ENCODE measurements at regions not wholly inside any gene's neighbourhood (a gene's known extent, or its start where the extent isn't known, plus 50 kb on each side); places are given as distances from the start of the nearest gene placed in this dataset.
"Not testable (repeated sequence)": the region's sequence is repeated elsewhere in the genome, so short reads cannot be mapped to it uniquely, and the experiment has no call there.

DNA sequence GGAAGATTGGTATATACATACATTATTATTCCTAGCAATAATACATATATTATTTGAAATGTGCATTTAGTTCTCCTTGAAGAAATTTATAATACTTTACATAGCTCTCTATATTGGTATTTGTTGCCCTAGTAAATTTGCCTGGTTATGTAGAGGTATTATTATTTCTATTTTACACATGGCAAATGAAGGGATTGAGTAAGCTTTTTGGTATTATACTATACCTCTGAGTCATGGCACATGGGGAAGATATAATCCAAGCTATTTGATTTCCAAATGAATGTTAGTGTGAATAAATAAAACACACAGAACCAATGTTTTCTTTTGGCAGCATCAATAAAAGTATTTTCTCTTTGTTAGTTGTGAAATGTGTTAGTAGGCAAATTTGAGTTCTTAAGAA is 409.6 kb upstream of the SLC35B3 start:
- Mint-ChIP-seq H3K27me3 (no peaks in the 10 kb centered on the region), H3K4me1 (no peaks in the 10 kb centered on the region), H3K4me3 (no peak overlapping the region), H3K27ac (no peak overlapping the region), H3K9me3 (peaks cover 0 to 8% (median 2%) of the 10 kb centered on the region in 11 donors), H3K36me3 (no peaks in the 10 kb centered on the region)
- H3K4me1 ChIP-seq (ENCODE audit: control insufficient read depth in 2 of 2, insufficient read depth in 2 of 2, low read length in 2 of 2) = no peaks in the 10 kb centered on the region
- no peak for ATAC-seq
- no peak overlapping the region for H3K4me3 ChIP-seq (ENCODE audit: low read length)
- H3K27me3 ChIP-seq (ENCODE audit: control insufficient read depth in 2 of 2, insufficient read depth in 2 of 2, low read length in 2 of 2) = no peaks in the 10 kb centered on the region
- no peak overlapping the region for H3K27ac ChIP-seq (ENCODE audit: low read depth, low read length)
- no peak for DNase-seq
- POLR2A ChIA-PET = no interaction called here
- CTCF ChIA-PET = no interaction called here
- no peaks in the 10 kb centered on the region for H3K36me3 ChIP-seq (ENCODE audit: control insufficient read depth in 2 of 3, insufficient read depth in 3 of 3, low read length in 3 of 3)
- intact Hi-C loops (cut with micrococcal nuclease) = no loop called here
- H3K9me3 ChIP-seq (ENCODE audit: control insufficient read depth in 2 of 3, low read length in 3 of 3) = no peaks in the 10 kb centered on the region

DNA sequence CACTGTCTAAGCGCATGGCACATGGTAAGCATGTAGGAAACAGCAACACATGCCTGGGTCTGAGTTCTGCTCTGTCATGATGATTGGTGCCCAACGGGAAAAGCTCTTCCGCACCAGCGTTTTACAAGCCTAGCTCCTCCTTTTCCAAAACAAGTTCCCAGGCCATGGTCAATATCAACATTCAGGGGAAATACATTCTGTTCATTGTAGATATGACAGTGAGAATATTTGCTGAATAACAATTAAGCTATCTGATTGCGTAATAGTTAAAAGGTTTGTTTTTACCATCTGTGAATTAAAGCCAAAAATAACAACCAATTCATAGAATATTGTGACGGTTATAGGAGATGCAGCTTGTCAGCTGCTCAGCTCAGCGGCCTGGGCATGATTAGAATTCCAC is 404.3 kb upstream of the SLC35B3 start:
- no peaks in the 10 kb centered on the region for H3K4me1 ChIP-seq (ENCODE audit: control insufficient read depth in 2 of 2, insufficient read depth in 2 of 2, low read length in 2 of 2)
- no peak overlapping the region for H3K4me3 Mint-ChIP-seq
- ChIA-PET CTCF (no interaction called here), POLR2A (no interaction called here)
- intact Hi-C loops (cut with micrococcal nuclease) = no loop called here
- no peak for ATAC-seq
- H3K36me3 ChIP-seq (ENCODE audit: control insufficient read depth in 2 of 3, insufficient read depth in 3 of 3, low read length in 3 of 3) = no peaks in the 10 kb centered on the region
- peaks cover 0 to 5% (median 0%) of the 10 kb centered on the region in 11 donors for H3K9me3 Mint-ChIP-seq
- DNase-seq = no peak
- no peak overlapping the region for H3K27ac Mint-ChIP-seq
- no peaks in the 10 kb centered on the region for H3K4me1 Mint-ChIP-seq
- H3K4me3 ChIP-seq (ENCODE audit: low read length) = no peak overlapping the region
- no peaks in the 10 kb centered on the region for H3K9me3 ChIP-seq (ENCODE audit: control insufficient read depth in 2 of 3, low read length in 3 of 3)
- H3K27me3 ChIP-seq (ENCODE audit: control insufficient read depth in 2 of 2, insufficient read depth in 2 of 2, low read length in 2 of 2) = no peaks in the 10 kb centered on the region
- no peaks in the 10 kb centered on the region for H3K27me3 Mint-ChIP-seq
- no peaks in the 10 kb centered on the region for H3K36me3 Mint-ChIP-seq
- H3K27ac ChIP-seq (ENCODE audit: low read depth, low read length) = no peak overlapping the region

DNA sequence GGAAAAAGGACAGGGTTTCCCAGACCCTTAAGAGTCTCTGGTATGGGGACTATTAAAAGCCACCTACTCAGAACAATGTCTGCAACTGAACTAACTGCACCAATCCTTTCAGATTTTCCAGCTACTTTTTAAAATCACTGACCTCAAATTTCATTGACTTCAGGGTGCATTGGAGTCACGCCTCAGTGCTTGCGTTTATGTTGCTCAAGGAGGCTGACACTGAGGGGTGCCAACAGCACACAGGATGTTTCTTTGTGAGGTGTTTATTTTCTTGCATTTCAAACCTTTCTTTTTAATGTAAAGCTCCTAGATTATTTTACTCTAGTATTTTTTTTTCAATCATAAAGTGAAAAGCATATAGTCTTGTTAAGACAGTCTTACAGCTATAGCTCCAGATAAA is 402.0 kb upstream of the SLC35B3 start:
- Mint-ChIP-seq H3K4me1 (no peaks in the 10 kb centered on the region), H3K27me3 (no peaks in the 10 kb centered on the region), H3K27ac (no peak overlapping the region), H3K36me3 (no peaks in the 10 kb centered on the region), H3K4me3 (no peak overlapping the region), H3K9me3 (peaks cover 0 to 5% (median 0%) of the 10 kb centered on the region in 11 donors)
- H3K9me3 ChIP-seq (ENCODE audit: control insufficient read depth in 2 of 3, low read length in 3 of 3) = no peaks in the 10 kb centered on the region
- no peak overlapping the region for H3K27ac ChIP-seq (ENCODE audit: low read depth, low read length)
- ChIA-PET CTCF (no interaction called here), POLR2A (no interaction called here)
- no peak for DNase-seq
- ATAC-seq = no peak
- no peak overlapping the region for H3K4me3 ChIP-seq (ENCODE audit: low read length)
- intact Hi-C loops (cut with micrococcal nuclease) = no loop called here
- no peaks in the 10 kb centered on the region for H3K36me3 ChIP-seq (ENCODE audit: control insufficient read depth in 2 of 3, insufficient read depth in 3 of 3, low read length in 3 of 3)
- no peaks in the 10 kb centered on the region for H3K4me1 ChIP-seq (ENCODE audit: control insufficient read depth in 2 of 2, insufficient read depth in 2 of 2, low read length in 2 of 2)
- H3K27me3 ChIP-seq (ENCODE audit: control insufficient read depth in 2 of 2, insufficient read depth in 2 of 2, low read length in 2 of 2) = no peaks in the 10 kb centered on the region

DNA sequence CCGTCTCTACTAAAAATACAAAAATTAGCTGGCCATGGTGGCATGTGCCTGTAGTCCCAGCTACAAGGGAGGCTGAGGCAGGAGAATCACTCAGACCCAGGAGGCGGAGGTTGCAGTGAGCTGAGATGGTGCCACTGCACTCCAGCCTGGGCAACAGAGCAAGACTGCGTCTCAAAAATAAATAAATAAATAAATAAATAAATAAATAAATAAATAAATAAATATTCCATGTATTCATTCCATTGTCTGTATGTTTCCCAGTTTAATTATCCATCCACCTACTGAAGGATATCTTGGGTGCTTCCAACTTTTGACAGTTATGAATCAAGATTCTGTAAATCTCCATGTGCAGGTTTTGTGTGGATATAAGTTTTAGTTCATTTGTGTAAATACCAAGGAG is 397.4 kb upstream of the SLC35B3 start:
- H3K4me1 ChIP-seq (ENCODE audit: control insufficient read depth in 2 of 2, insufficient read depth in 2 of 2, low read length in 2 of 2); H3K27ac Mint-ChIP-seq; H3K4me3 Mint-ChIP-seq; DNase-seq; H3K27me3 Mint-ChIP-seq; H3K27me3 ChIP-seq (ENCODE audit: control insufficient read depth in 2 of 2, insufficient read depth in 2 of 2, low read length in 2 of 2); POLR2A ChIA-PET; H3K9me3 Mint-ChIP-seq; H3K36me3 ChIP-seq (ENCODE audit: control insufficient read depth in 2 of 3, insufficient read depth in 3 of 3, low read length in 3 of 3); intact Hi-C loops (cut with micrococcal nuclease); CTCF ChIA-PET; H3K27ac ChIP-seq (ENCODE audit: low read depth, low read length); ATAC-seq; H3K36me3 Mint-ChIP-seq; H3K4me1 Mint-ChIP-seq; H3K4me3 ChIP-seq (ENCODE audit: low read length); H3K9me3 ChIP-seq (ENCODE audit: control insufficient read depth in 2 of 3, low read length in 3 of 3): not testable (repeated sequence)

DNA sequence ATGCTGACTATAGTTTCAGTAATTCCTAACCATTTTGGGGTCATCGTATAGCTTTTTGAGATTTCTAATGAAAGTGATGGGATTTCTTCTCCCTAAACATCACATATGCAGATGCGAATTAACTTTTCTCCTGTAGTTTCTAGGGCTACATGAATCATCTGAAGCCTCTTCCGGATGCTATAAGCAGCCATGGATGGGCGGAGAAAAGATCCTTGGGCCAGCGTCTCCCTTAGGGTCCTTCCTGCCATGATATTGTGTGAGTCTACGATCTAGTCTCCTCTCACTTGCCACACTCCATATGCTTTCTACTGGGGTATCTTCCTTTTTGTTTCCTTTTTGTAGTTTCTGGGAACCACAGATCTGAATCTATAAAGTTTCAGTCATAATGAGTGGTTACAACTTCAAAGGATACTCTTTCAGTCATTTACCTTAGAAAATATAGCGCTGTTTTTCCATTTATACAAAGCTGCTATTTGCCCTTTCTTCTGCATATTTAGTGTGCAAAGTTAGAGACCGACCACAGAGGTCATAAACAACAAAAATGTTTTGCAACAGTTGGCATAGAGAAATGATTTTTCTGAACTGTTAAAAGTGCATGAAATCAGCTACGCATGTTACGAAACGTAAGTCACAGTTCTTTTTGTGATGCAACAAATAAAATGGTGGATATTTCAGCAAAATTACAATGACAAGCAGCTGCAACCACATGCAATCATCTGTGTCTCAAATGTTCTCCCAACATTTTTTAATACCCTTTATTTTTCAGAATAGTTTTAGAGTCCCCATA is 396.2 kb upstream of the SLC35B3 start:
- ChIA-PET POLR2A (no interaction called here), CTCF (no interaction called here)
- Histone ChIP-seq H3K27me3 (ENCODE audit: control insufficient read depth in 2 of 2, insufficient read depth in 2 of 2, low read length in 2 of 2) (no peaks in the 10 kb centered on the region), H3K9me3 (ENCODE audit: control insufficient read depth in 2 of 3, low read length in 3 of 3) (no peaks in the 10 kb centered on the region), H3K36me3 (ENCODE audit: control insufficient read depth in 2 of 3, insufficient read depth in 3 of 3, low read length in 3 of 3) (no peaks in the 10 kb centered on the region), H3K4me3 (ENCODE audit: low read length) (no peak overlapping the region), H3K27ac (ENCODE audit: low read depth, low read length) (no peak overlapping the region), H3K4me1 (ENCODE audit: control insufficient read depth in 2 of 2, insufficient read depth in 2 of 2, low read length in 2 of 2) (no peaks in the 10 kb centered on the region)
- Mint-ChIP-seq H3K9me3 (peaks cover 0 to 11% (median 2%) of the 10 kb centered on the region in 11 donors), H3K4me1 (no peaks in the 10 kb centered on the region), H3K27ac (no peak overlapping the region), H3K36me3 (no peaks in the 10 kb centered on the region), H3K4me3 (no peak overlapping the region), H3K27me3 (no peaks in the 10 kb centered on the region)
- intact Hi-C loops (cut with micrococcal nuclease) = no loop called here
- no peak for DNase-seq
- ATAC-seq = no peak

DNA sequence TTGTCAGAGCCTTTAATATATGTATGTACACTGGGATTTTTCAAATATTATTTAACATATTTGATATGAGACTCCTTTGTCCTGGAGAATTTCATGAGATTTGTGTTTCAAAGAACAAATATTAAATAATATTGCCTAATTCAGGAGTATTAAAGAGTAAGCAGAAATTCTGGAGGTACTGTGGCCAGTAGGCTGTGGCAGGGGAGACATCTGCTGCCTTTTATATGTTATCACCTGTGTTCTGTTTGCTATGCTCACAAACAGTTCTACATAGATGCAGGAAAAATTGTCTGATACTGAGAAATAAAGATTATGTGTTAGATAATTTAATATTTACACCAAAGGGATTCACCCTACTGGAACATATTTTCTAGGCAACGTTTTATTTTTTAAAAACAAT is 395.4 kb upstream of the SLC35B3 start:
- no peaks in the 10 kb centered on the region for H3K4me1 Mint-ChIP-seq
- no peaks in the 10 kb centered on the region for H3K9me3 ChIP-seq (ENCODE audit: control insufficient read depth in 2 of 3, low read length in 3 of 3)
- intact Hi-C loops (cut with micrococcal nuclease) = no loop called here
- H3K4me3 ChIP-seq (ENCODE audit: low read length) = no peak overlapping the region
- H3K36me3 ChIP-seq (ENCODE audit: control insufficient read depth in 2 of 3, insufficient read depth in 3 of 3, low read length in 3 of 3) = no peaks in the 10 kb centered on the region
- H3K4me3 Mint-ChIP-seq = no peak overlapping the region
- DNase-seq (no peak), ATAC-seq (no peak)
- H3K27me3 Mint-ChIP-seq = no peaks in the 10 kb centered on the region
- H3K9me3 Mint-ChIP-seq = peaks cover 0 to 15% (median 2%) of the 10 kb centered on the region in 11 donors
- no peak overlapping the region for H3K27ac Mint-ChIP-seq
- H3K27ac ChIP-seq (ENCODE audit: low read depth, low read length) = no peak overlapping the region
- no peaks in the 10 kb centered on the region for H3K27me3 ChIP-seq (ENCODE audit: control insufficient read depth in 2 of 2, insufficient read depth in 2 of 2, low read length in 2 of 2)
- CTCF ChIA-PET = no interaction called here
- no peaks in the 10 kb centered on the region for H3K36me3 Mint-ChIP-seq
- no peaks in the 10 kb centered on the region for H3K4me1 ChIP-seq (ENCODE audit: control insufficient read depth in 2 of 2, insufficient read depth in 2 of 2, low read length in 2 of 2)
- POLR2A ChIA-PET = no interaction called here

DNA sequence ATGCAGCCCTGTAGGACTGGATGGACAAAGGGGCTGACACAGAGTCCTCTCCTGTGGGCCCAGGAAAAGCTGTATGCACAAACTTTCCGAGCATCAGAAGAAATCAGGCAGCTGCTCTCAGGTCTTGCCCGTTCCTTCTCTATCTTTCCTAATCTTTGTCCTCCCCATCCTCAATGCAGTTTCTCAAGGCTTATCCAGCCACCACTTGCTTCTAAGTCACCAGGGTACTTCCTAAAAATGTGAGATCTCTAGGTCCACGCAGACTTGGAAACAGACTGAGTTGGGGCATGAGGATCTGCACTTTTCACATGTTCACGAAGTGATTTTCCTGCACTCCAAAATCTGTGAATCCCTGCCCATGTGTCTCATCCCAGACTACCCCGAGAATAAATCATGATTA is 394.5 kb upstream of the SLC35B3 start:
- intact Hi-C loops (cut with micrococcal nuclease) = no loop called here
- CTCF ChIA-PET = no interaction called here

More for the DNA sequence above, 394.5 kb upstream of the SLC35B3 start:
- no peaks in the 10 kb centered on the region for H3K36me3 Mint-ChIP-seq
- H3K9me3 Mint-ChIP-seq = peaks cover 0 to 15% (median 2%) of the 10 kb centered on the region in 11 donors
- DNase-seq (no peak), ATAC-seq (no peak)
- no peaks in the 10 kb centered on the region for H3K36me3 ChIP-seq (ENCODE audit: control insufficient read depth in 2 of 3, insufficient read depth in 3 of 3, low read length in 3 of 3)
- no peak overlapping the region for H3K27ac ChIP-seq (ENCODE audit: low read depth, low read length)
- H3K27ac Mint-ChIP-seq = no peak overlapping the region
- H3K4me3 Mint-ChIP-seq = no peak overlapping the region
- H3K4me1 Mint-ChIP-seq = no peaks in the 10 kb centered on the region
- no peaks in the 10 kb centered on the region for H3K4me1 ChIP-seq (ENCODE audit: control insufficient read depth in 2 of 2, insufficient read depth in 2 of 2, low read length in 2 of 2)
- H3K4me3 ChIP-seq (ENCODE audit: low read length) = no peak overlapping the region
- H3K27me3 Mint-ChIP-seq = no peaks in the 10 kb centered on the region
- H3K9me3 ChIP-seq (ENCODE audit: control insufficient read depth in 2 of 3, low read length in 3 of 3) = no peaks in the 10 kb centered on the region
- POLR2A ChIA-PET = no interaction called here
- no peaks in the 10 kb centered on the region for H3K27me3 ChIP-seq (ENCODE audit: control insufficient read depth in 2 of 2, insufficient read depth in 2 of 2, low read length in 2 of 2)
